ENCODE measurements at regions not wholly inside any gene's neighbourhood (a gene's known extent, or its start where the extent isn't known, plus 50 kb on each side); places are given as distances from the start of the nearest gene placed in this dataset.
A peak's percentile ranks its signal among the peaks of the same experiment; 100 is the strongest.

DNA sequence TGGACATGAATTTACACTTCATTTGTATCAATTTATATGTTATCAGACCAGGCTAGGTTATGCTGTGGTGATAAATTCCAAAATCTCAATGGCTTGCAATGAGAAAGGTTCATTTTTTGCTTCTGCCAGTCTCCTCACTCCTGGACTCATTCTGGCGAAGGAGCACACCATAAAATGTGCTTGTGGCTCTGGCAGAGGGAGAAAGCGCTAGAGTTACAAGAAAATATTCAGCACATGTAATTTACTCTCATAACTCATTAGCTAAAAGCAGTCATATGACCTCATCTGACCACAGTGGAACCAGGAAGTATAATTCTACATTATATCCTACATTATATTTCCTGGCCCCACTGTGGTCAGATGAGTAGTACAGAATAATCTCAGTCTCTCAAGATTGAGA, 193.8 kb downstream of the BCHE start:
- no peak for DNase-seq (ENCODE audit: low read depth in 1 of 2, low spot score in 2 of 2)

GRCh38 chr3:165642761-165643420, 194.3 kb downstream of the BCHE start:
- DNase-seq (ENCODE audit: low read depth in 1 of 2, low spot score in 2 of 2): peak; percentile 60 to 83
- no peak overlapping the region for H3K4me3 ChIP-seq
- H3K9me3 ChIP-seq (replicated peaks): no peaks in the 10 kb centered on the region
- peak overlapping the region; percentile 97 for H3K27ac ChIP-seq
- H3K36me3 ChIP-seq: no peaks in the 10 kb centered on the region
- peaks cover 24% of the 10 kb centered on the region for H3K4me1 ChIP-seq (replicated peaks)
- no peaks in the 10 kb centered on the region for H3K27me3 ChIP-seq (replicated peaks)

More for the DNA sequence above, 193.8 kb downstream of the BCHE start:
- peak overlapping the region; percentile 97 for H3K27ac ChIP-seq
- no peaks in the 10 kb centered on the region for H3K27me3 ChIP-seq (replicated peaks)
- no peak overlapping the region for H3K4me3 ChIP-seq
- H3K36me3 ChIP-seq: no peaks in the 10 kb centered on the region
- H3K4me1 ChIP-seq (replicated peaks): peaks cover 20% of the 10 kb centered on the region
- no peaks in the 10 kb centered on the region for H3K9me3 ChIP-seq (replicated peaks)

- no peaks in the 10 kb centered on the region for H3K27me3 ChIP-seq (replicated peaks)
- no peaks in the 10 kb centered on the region for H3K9me3 ChIP-seq (replicated peaks)
- H3K4me3 ChIP-seq: no peak overlapping the region
- H3K4me1 ChIP-seq (replicated peaks): peaks cover 27% of the 10 kb centered on the region
- H3K27ac ChIP-seq: no peak overlapping the region
- H3K36me3 ChIP-seq: no peaks in the 10 kb centered on the region
- DNase-seq (ENCODE audit: low read depth in 1 of 2, low spot score in 2 of 2): no peak
These were observed 195.5 kb downstream of the BCHE start for GRCh38 chr3:165641569-165642310.

DNA sequence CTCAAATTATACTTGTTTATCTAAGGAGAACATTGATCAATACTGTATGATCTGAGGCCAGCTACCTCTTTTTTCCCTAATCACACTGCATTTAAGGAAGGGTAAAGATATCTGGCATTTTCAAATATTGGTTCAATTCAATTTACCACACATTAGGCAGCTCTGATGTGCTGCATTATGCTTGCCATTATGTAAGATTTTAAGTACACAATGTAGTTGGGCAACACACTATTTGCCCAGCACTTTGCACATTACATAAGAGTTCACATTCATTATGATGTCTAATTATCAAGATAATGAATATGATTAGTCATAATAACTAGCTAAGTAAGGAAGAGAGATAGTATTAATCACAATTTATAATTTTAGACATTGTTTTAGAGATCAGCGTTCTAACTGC, 196.3 kb downstream of the BCHE start:
- DNase-seq (ENCODE audit: low read depth in 1 of 2, low spot score in 2 of 2): no peak
- no peak overlapping the region for H3K27ac ChIP-seq
- no peaks in the 10 kb centered on the region for H3K27me3 ChIP-seq (replicated peaks)
- H3K4me1 ChIP-seq (replicated peaks): peaks cover 33% of the 10 kb centered on the region
- H3K9me3 ChIP-seq (replicated peaks): 0 out of 2 replicates have a peak, but pooled peaks cover 3% of the 10 kb centered on the region
- no peak overlapping the region for H3K4me3 ChIP-seq
- H3K36me3 ChIP-seq: no peaks in the 10 kb centered on the region

- no peak for DNase-seq (ENCODE audit: low read depth in 1 of 2, low spot score in 2 of 2)
- Histone ChIP-seq H3K9me3 (replicated peaks) (0 out of 2 replicates have a peak, but pooled peaks cover 4% of the 10 kb centered on the region), H3K36me3 (no peaks in the 10 kb centered on the region), H3K4me1 (replicated peaks) (peaks cover 40% of the 10 kb centered on the region), H3K4me3 (no peak overlapping the region), H3K27ac (no peak overlapping the region), H3K27me3 (replicated peaks) (no peaks in the 10 kb centered on the region)
These were observed 197.2 kb downstream of the BCHE start for GRCh38 chr3:165640031-165640430.

- Histone ChIP-seq H3K4me1 (replicated peaks) (peaks cover 32% of the 10 kb centered on the region), H3K27me3 (replicated peaks) (no peaks in the 10 kb centered on the region), H3K36me3 (no peaks in the 10 kb centered on the region), H3K9me3 (replicated peaks) (0 out of 2 replicates have a peak, but pooled peaks cover 4% of the 10 kb centered on the region), H3K27ac (no peak overlapping the region), H3K4me3 (no peak overlapping the region)
- no peak for DNase-seq (ENCODE audit: low read depth in 1 of 2, low spot score in 2 of 2)
These were observed 199.2 kb downstream of the BCHE start for GRCh38 chr3:165638034-165638433.

- H3K9me3 ChIP-seq (replicated peaks): 0 out of 2 replicates have a peak, but pooled peaks cover 4% of the 10 kb centered on the region
- no peak overlapping the region for H3K27ac ChIP-seq
- H3K4me1 ChIP-seq (replicated peaks): peaks cover 20% of the 10 kb centered on the region
- peak in 1 of 2 experiments; percentile 5 for DNase-seq (ENCODE audit: low read depth in 1 of 2, low spot score in 2 of 2)
- H3K4me3 ChIP-seq: no peak overlapping the region
- no peaks in the 10 kb centered on the region for H3K27me3 ChIP-seq (replicated peaks)
- H3K36me3 ChIP-seq: no peaks in the 10 kb centered on the region
These were observed 200.6 kb downstream of the BCHE start for GRCh38 chr3:165636684-165637015.

DNA sequence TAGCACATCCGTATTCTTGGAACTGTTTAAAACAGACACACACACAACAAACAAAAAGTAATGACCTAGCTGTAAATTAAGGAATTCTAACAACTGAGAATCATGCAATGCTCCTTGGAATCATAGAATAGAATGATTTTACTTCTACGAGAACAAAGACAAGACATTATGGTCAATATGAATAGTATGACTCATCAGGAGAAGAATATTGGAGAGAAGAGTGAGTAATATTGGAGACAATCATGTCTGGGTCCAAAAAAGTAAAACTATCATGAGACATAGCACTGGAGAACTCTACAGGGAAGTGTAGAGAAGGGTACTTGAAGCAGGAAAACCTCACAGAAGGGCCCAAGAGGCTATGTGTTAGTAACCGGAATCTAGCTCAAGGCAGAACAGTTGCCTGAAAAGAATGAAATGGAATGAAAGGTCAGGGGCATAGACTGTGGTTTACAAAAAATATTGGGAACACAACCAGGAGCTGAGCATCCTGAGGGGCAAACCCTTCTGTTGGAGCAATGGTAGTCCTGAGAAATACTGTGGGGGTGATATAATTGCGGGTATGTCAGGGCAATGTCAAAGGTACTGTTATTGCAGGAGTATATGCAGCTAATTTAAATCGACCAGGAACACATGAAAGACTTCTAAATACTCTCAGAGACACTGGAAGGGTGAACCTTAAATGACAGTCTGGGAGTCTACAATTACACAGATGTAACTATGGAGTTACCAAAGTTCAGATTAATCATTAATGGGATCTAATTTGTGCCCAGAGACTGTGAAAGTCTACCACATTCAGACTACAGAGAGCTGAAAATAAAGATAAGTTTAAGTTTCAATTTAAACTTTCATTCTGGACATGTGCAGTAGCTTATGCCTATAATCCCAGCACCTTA, 201.2 kb downstream of the BCHE start:
- Histone ChIP-seq H3K27ac (0 out of 2 replicates have a peak overlapping the region, but pooled peaks have one; percentile 6), H3K9me3 (replicated peaks) (0 out of 2 replicates have a peak, but pooled peaks cover 4% of the 10 kb centered on the region), H3K4me3 (no peak overlapping the region), H3K36me3 (no peaks in the 10 kb centered on the region), H3K27me3 (replicated peaks) (no peaks in the 10 kb centered on the region), H3K4me1 (replicated peaks) (peaks cover 20% of the 10 kb centered on the region)
- peak in 1 of 2 experiments; percentile 13 for DNase-seq (ENCODE audit: low read depth in 1 of 2, low spot score in 2 of 2)

- no peak overlapping the region for H3K4me3 ChIP-seq
- no peaks in the 10 kb centered on the region for H3K27me3 ChIP-seq (replicated peaks)
- no peaks in the 10 kb centered on the region for H3K36me3 ChIP-seq
- H3K9me3 ChIP-seq (replicated peaks): no peaks in the 10 kb centered on the region; the same call in 1 of the 2 replicates
- no peak for DNase-seq (ENCODE audit: low read depth in 1 of 2, low spot score in 2 of 2)
- H3K4me1 ChIP-seq (replicated peaks): no peaks in the 10 kb centered on the region
- no peak overlapping the region for H3K27ac ChIP-seq
These were observed 212.5 kb downstream of the BCHE start for GRCh38 chr3:165624761-165625160.

GRCh38 chr3:165622356-165622755, 214.9 kb downstream of the BCHE start:
- Histone ChIP-seq H3K27ac (no peak overlapping the region), H3K36me3 (no peaks in the 10 kb centered on the region)
- no peak for DNase-seq (ENCODE audit: low read depth in 1 of 2, low spot score in 2 of 2)

GRCh38 chr3:165619069-165619468, 218.2 kb downstream of the BCHE start:
- no peak for DNase-seq (ENCODE audit: low read depth in 1 of 2, low spot score in 2 of 2)
- Histone ChIP-seq H3K27me3 (replicated peaks) (no peaks in the 10 kb centered on the region), H3K4me3 (no peak overlapping the region), H3K27ac (no peak overlapping the region), H3K9me3 (replicated peaks) (no peaks in the 10 kb centered on the region; the same call in 1 of the 2 replicates), H3K4me1 (replicated peaks) (no peaks in the 10 kb centered on the region), H3K36me3 (no peaks in the 10 kb centered on the region)

More at GRCh38 chr3:165622356-165622755, 214.9 kb downstream of the BCHE start:
- H3K9me3 ChIP-seq (replicated peaks): no peaks in the 10 kb centered on the region; the same call in 1 of the 2 replicates
- no peaks in the 10 kb centered on the region for H3K27me3 ChIP-seq (replicated peaks)
- no peaks in the 10 kb centered on the region for H3K4me1 ChIP-seq (replicated peaks)
- H3K4me3 ChIP-seq: no peak overlapping the region

- Histone ChIP-seq H3K9me3 (replicated peaks) (no peaks in the 10 kb centered on the region), H3K27ac (no peak overlapping the region), H3K36me3 (no peaks in the 10 kb centered on the region), H3K4me3 (no peak overlapping the region), H3K27me3 (replicated peaks) (no peaks in the 10 kb centered on the region), H3K4me1 (replicated peaks) (no peaks in the 10 kb centered on the region)
- no peak for DNase-seq (ENCODE audit: low read depth in 1 of 2, low spot score in 2 of 2)
These were observed 220.1 kb downstream of the BCHE start for GRCh38 chr3:165617134-165617533.

- H3K4me3 ChIP-seq: no peak overlapping the region
- no peak overlapping the region for H3K27ac ChIP-seq
- no peak for DNase-seq (ENCODE audit: low read depth in 1 of 2, low spot score in 2 of 2)
- H3K36me3 ChIP-seq: no peaks in the 10 kb centered on the region
- H3K27me3 ChIP-seq (replicated peaks): no peaks in the 10 kb centered on the region
- H3K4me1 ChIP-seq (replicated peaks): no peaks in the 10 kb centered on the region
- no peaks in the 10 kb centered on the region for H3K9me3 ChIP-seq (replicated peaks)
These were observed 222.9 kb downstream of the BCHE start for GRCh38 chr3:165614337-165614736.
